Sigmoid colon (tissue), 4 donors: ENCODE measurements at regions not wholly inside any gene's neighbourhood (a gene's known extent, or its start where the extent isn't known, plus 50 kb on each side); places are given as distances from the start of the nearest gene placed in this dataset.
"Not testable (repeated sequence)": the region's sequence is repeated elsewhere in the genome, so short reads cannot be mapped to it uniquely, and the experiment has no call there.

Experiments used
- EP300 ChIP-seq, 4 donors: sonication (generic); formaldehyde crosslinking; IDR thresholded peaks; one replicate each; pipeline ENCODE4 v1.6.1; 2017; ENCODE audit warnings: antibody characterized with exemption in 4 of 4
- POLR2A ChIP-seq, 2 donors: fragments of 450-650 bp; IDR thresholded peaks; one replicate each; pipeline ENCODE4 v1.6.1; 2016; ENCODE audit warnings: antibody characterized with exemption in 2 of 2, mild to moderate bottlenecking in 2 of 2, moderate library complexity in 2 of 2
- POLR2AphosphoS5 ChIP-seq, 4 donors: sonication (generic); formaldehyde crosslinking; IDR thresholded peaks; one replicate each; pipeline ENCODE4 v1.6.1; 2017; ENCODE audit warnings: antibody characterized with exemption in 4 of 4
- TF ChIP-seq, protein P1 (sequence below), 4 experiments: fragments of 450-650 bp in 3 of 4; fragments of 200-600 bp in 1 of 4; IDR thresholded peaks; one replicate each; pipeline ENCODE4 v1.5.1; 2016 to 2019; ENCODE audit warnings: antibody characterized with exemption in 4 of 4, mild to moderate bottlenecking in 3 of 4, moderate library complexity in 2 of 4

DNA sequence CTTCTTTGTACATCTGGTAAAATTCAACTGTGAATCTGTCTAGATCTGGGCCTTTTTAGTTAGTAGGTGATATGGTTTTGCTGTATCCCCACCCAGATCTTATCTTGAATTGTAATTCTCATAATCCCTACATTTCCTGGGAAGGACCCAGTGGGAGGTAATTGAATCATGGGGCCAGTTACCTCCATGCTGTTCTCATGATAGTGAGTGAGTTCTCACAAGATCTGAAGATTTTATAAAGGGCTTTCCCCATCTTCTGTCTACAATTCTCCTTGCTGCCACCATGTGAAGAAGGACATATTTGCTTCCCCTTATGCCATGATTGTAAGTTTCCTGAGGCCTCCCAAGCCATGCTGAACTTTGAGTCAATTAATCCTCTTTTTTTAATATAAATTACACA is 410.4 kb upstream of the EPHA7 start:
- TF ChIP-seq, protein P1, sequence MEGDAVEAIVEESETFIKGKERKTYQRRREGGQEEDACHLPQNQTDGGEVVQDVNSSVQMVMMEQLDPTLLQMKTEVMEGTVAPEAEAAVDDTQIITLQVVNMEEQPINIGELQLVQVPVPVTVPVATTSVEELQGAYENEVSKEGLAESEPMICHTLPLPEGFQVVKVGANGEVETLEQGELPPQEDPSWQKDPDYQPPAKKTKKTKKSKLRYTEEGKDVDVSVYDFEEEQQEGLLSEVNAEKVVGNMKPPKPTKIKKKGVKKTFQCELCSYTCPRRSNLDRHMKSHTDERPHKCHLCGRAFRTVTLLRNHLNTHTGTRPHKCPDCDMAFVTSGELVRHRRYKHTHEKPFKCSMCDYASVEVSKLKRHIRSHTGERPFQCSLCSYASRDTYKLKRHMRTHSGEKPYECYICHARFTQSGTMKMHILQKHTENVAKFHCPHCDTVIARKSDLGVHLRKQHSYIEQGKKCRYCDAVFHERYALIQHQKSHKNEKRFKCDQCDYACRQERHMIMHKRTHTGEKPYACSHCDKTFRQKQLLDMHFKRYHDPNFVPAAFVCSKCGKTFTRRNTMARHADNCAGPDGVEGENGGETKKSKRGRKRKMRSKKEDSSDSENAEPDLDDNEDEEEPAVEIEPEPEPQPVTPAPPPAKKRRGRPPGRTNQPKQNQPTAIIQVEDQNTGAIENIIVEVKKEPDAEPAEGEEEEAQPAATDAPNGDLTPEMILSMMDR (IDR thresholded peaks at IDR 0.05) = not testable (repeated sequence)
- TF ChIP-seq POLR2A, EP300, POLR2AphosphoS5 (IDR thresholded peaks at IDR 0.05): not testable (repeated sequence)
